HepG2 (cell line): ENCODE measurements at regions not wholly inside any gene's neighbourhood (a gene's known extent, or its start where the extent isn't known, plus 50 kb on each side); places are given as distances from the start of the nearest gene placed in this dataset.

ENCODE experiments used
- HOXA7 ChIP-seq: sonication (generic); formaldehyde crosslinking; IDR thresholded peaks from 2 replicates; pipeline ENCODE4 v1.8.1; 2022; ENCODE audit warnings: mild to moderate bottlenecking, missing genetic modification reagents, moderate library complexity
- KAT7 ChIP-seq: IDR thresholded peaks from 2 replicates; pipeline ENCODE4 v1.6.1; 2018; ENCODE audit warnings: borderline replicate concordance, missing compliant biosample characterization
- KDM5B ChIP-seq: sonication (generic); formaldehyde crosslinking; IDR thresholded peaks from 2 replicates; pipeline ENCODE4 v1.4.0; 2020; ENCODE audit warnings: missing genetic modification reagents, mild to moderate bottlenecking, borderline replicate concordance
- SIN3A ChIP-seq: IDR thresholded peaks from 2 replicates; pipeline ENCODE4 v1.6.1; 2011; ENCODE audit warnings: low read depth, mild to moderate bottlenecking, control low read depth, low read length, borderline replicate concordance
- SIN3B ChIP-seq: fragments of 150-350 bp; IDR thresholded peaks from 2 replicates; pipeline ENCODE4 v1.6.1; 2014; ENCODE audit warnings: low read length
- TP53 ChIP-seq: sonication (generic); formaldehyde crosslinking; conservative IDR thresholded peaks from 2 replicates; pipeline ENCODE4 v1.4.0; 2020; ENCODE audit warnings: missing genetic modification reagents
- ZBTB8A ChIP-seq: sonication (generic); formaldehyde crosslinking; IDR thresholded peaks from 2 replicates; pipeline ENCODE4 v1.4.0; 2020; ENCODE audit warnings: mild to moderate bottlenecking, low read depth, missing genetic modification reagents, borderline replicate concordance
- TF ChIP-seq, protein P1 (sequence below): sonication (generic); formaldehyde crosslinking; IDR thresholded peaks from 2 replicates; pipeline ENCODE4 v1.5.0; 2020; ENCODE audit warnings: mild to moderate bottlenecking, missing genetic modification reagents, moderate library complexity
- TF ChIP-seq, protein P2 (sequence below): sonication (generic); formaldehyde crosslinking; IDR thresholded peaks from 2 replicates; pipeline ENCODE4 v1.4.0; 2020; ENCODE audit warnings: missing genetic modification reagents

DNA sequence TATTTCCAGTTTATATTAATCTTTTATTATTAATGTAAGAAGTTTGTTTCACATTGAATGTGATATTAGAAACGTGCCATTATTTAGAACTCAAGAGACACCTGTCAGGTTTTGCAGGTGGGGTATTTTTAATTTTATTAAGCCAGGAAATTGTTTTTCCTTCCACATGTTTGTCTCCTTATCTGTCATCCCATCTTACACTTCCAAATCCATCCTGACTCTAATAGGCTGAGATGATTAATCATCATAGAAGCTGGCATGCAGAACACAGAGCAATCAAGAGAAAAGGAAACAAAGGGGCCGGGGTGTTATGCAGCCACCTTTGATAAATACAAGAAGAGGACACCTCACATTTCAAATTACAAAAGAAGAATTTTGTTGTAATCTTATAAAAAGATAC, 506.5 kb downstream of the ISL1 start:
- TF ChIP-seq KDM5B (CRISPR knock-in tag) (no peak), KAT7 (CRISPR knock-in tag) (no peak), TP53 (CRISPR knock-in tag) (no peak), SIN3A (no peak), HOXA7 (CRISPR knock-in tag) (no peak), ZBTB8A (no peak), SIN3B (no peak)
- TF ChIP-seq, protein P1, sequence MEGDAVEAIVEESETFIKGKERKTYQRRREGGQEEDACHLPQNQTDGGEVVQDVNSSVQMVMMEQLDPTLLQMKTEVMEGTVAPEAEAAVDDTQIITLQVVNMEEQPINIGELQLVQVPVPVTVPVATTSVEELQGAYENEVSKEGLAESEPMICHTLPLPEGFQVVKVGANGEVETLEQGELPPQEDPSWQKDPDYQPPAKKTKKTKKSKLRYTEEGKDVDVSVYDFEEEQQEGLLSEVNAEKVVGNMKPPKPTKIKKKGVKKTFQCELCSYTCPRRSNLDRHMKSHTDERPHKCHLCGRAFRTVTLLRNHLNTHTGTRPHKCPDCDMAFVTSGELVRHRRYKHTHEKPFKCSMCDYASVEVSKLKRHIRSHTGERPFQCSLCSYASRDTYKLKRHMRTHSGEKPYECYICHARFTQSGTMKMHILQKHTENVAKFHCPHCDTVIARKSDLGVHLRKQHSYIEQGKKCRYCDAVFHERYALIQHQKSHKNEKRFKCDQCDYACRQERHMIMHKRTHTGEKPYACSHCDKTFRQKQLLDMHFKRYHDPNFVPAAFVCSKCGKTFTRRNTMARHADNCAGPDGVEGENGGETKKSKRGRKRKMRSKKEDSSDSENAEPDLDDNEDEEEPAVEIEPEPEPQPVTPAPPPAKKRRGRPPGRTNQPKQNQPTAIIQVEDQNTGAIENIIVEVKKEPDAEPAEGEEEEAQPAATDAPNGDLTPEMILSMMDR (CRISPR knock-in tag) = no peak
- TF ChIP-seq, protein P2, sequence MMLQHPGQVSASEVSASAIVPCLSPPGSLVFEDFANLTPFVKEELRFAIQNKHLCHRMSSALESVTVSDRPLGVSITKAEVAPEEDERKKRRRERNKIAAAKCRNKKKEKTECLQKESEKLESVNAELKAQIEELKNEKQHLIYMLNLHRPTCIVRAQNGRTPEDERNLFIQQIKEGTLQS (CRISPR knock-in tag) = no peak
